Upper lobe of left lung (tissue), 4 donors: ENCODE measurements at regions not wholly inside any gene's neighbourhood (a gene's known extent, or its start where the extent isn't known, plus 50 kb on each side); places are given as distances from the start of the nearest gene placed in this dataset.

Source experiments
- EP300 ChIP-seq, 4 donors: sonication (generic); formaldehyde crosslinking; IDR thresholded peaks; one replicate each; pipeline ENCODE4 v1.5.1; 2017; ENCODE audit warnings: antibody characterized with exemption in 4 of 4, control low read depth in 2 of 4
- POLR2A ChIP-seq, 4 donors: fragments of 450-650 bp; IDR thresholded peaks; one replicate each; pipeline ENCODE4 v1.5.1; 2016 to 2017; ENCODE audit warnings: antibody characterized with exemption in 4 of 4, mild to moderate bottlenecking in 2 of 4
- POLR2AphosphoS5 ChIP-seq, 2 donors: sonication (generic); formaldehyde crosslinking; IDR thresholded peaks; one replicate each; pipeline ENCODE4 v1.5.1; 2017; ENCODE audit warnings: antibody characterized with exemption in 2 of 2
- TF ChIP-seq, protein P1 (sequence below), 6 experiments: fragments of 450-650 bp in 4 of 6; fragments of 200-600 bp in 2 of 6; sonication (generic) in 2 of 6; IDR thresholded peaks; one replicate each; pipeline ENCODE4 v1.5.1; 2016 to 2019; ENCODE audit warnings: antibody characterized with exemption in 6 of 6

DNA sequence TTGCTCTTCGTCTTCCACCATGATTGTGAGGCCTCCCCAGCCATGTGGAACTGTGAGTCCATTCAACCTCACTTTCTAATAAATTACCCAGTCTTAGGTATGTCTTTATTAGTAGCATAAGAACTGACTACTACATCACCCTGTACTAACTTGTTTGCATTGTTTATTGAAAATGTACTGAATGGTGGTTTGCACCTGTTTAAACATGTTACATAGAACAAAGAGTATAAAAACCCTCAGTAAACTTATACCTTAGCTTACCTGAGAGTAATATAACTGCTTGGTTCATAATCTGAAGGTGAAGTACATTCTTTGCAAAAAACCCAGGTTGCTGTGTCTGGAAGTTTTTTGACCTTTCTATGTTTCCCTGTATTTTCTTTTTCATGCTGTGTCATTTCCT is 777.8 kb downstream of the TBC1D32 start:
- no peak for TF ChIP-seq POLR2AphosphoS5 (IDR thresholded peaks at IDR 0.05)
- TF ChIP-seq, protein P1, sequence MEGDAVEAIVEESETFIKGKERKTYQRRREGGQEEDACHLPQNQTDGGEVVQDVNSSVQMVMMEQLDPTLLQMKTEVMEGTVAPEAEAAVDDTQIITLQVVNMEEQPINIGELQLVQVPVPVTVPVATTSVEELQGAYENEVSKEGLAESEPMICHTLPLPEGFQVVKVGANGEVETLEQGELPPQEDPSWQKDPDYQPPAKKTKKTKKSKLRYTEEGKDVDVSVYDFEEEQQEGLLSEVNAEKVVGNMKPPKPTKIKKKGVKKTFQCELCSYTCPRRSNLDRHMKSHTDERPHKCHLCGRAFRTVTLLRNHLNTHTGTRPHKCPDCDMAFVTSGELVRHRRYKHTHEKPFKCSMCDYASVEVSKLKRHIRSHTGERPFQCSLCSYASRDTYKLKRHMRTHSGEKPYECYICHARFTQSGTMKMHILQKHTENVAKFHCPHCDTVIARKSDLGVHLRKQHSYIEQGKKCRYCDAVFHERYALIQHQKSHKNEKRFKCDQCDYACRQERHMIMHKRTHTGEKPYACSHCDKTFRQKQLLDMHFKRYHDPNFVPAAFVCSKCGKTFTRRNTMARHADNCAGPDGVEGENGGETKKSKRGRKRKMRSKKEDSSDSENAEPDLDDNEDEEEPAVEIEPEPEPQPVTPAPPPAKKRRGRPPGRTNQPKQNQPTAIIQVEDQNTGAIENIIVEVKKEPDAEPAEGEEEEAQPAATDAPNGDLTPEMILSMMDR (IDR thresholded peaks at IDR 0.05) = no peak
- no peak for TF ChIP-seq POLR2A (IDR thresholded peaks at IDR 0.05)
- no peak for TF ChIP-seq EP300 (IDR thresholded peaks at IDR 0.05)
